Activated naive CD8-positive, alpha-beta T cell (primary cell): ENCODE measurements at regions not wholly inside any gene's neighbourhood (a gene's known extent, or its start where the extent isn't known, plus 50 kb on each side); places are given as distances from the start of the nearest gene placed in this dataset.

ENCODE experiments used
- H3K27ac Mint-ChIP-seq: one replicate; pipeline ENCODE4 v1.8.0; 2021; ENCODE audit warnings: mixed read lengths
- H3K27me3 Mint-ChIP-seq: one replicate; pipeline ENCODE4 v1.8.0; 2021; ENCODE audit warnings: mixed read lengths
- H3K36me3 Mint-ChIP-seq: one replicate; pipeline ENCODE4 v1.8.0; 2021; ENCODE audit warnings: mixed read lengths
- H3K4me1 Mint-ChIP-seq: one replicate; pipeline ENCODE4 v1.8.0; 2021; ENCODE audit warnings: low read depth, mixed read lengths
- H3K4me3 Mint-ChIP-seq: one replicate; pipeline ENCODE4 v1.8.0; 2021; ENCODE audit warnings: mild to moderate bottlenecking, mixed read lengths
- H3K9me3 Mint-ChIP-seq: one replicate; pipeline ENCODE4 v1.8.0; 2021; ENCODE audit warnings: low read depth, mixed read lengths

DNA sequence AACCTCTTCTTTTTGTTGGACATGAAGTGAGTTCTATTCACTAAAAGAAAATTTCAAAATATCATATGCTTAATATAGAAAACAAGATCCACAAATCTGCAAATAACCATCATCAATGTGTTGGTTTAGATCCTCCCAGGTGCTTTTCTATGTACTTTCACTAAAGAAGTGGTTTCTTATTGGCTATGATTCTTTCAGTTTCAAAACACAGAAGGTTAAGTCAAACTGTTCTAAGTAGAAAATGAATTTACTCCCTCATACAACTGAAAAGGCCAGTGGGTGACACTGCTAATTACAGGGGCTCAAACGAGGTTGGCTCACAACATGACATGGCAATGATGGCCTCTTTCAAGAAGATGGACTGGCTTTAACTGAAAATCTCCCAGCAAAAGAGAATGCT, 111.7 kb downstream of the GALR1 start:
- no peaks in the 10 kb centered on the region for H3K36me3 Mint-ChIP-seq
- no peaks in the 10 kb centered on the region for H3K4me1 Mint-ChIP-seq
- H3K9me3 Mint-ChIP-seq, result peaks cover 28% of the 10 kb centered on the region
- no peak overlapping the region for H3K27ac Mint-ChIP-seq
- H3K4me3 Mint-ChIP-seq, result no peak overlapping the region
- peaks cover 45% of the 10 kb centered on the region for H3K27me3 Mint-ChIP-seq

DNA sequence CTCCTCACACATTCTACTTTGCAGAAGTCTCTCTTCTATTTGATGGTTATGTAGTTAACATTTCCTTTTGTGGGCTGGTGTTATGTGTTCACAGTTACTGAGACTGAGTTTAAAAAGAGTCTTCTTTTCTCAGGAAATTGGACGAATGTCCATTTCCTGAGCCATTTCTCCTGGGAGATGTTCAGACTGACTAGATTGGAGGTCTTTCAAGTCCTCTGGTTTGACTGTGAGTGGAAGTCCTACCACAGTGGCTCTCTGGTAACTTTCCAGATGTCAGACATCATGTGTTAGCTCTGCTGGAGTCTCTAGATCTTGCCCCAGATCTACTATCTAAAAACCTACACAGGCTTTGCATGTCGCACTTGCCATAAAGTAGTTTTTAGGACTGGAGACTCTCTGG, 116.0 kb downstream of the GALR1 start:
- Mint-ChIP-seq H3K36me3 (peaks cover 3% of the 10 kb centered on the region), H3K27me3 (peaks cover 22% of the 10 kb centered on the region), H3K4me1 (no peaks in the 10 kb centered on the region), H3K27ac (no peak overlapping the region), H3K9me3 (peaks cover 28% of the 10 kb centered on the region), H3K4me3 (no peak overlapping the region)

DNA sequence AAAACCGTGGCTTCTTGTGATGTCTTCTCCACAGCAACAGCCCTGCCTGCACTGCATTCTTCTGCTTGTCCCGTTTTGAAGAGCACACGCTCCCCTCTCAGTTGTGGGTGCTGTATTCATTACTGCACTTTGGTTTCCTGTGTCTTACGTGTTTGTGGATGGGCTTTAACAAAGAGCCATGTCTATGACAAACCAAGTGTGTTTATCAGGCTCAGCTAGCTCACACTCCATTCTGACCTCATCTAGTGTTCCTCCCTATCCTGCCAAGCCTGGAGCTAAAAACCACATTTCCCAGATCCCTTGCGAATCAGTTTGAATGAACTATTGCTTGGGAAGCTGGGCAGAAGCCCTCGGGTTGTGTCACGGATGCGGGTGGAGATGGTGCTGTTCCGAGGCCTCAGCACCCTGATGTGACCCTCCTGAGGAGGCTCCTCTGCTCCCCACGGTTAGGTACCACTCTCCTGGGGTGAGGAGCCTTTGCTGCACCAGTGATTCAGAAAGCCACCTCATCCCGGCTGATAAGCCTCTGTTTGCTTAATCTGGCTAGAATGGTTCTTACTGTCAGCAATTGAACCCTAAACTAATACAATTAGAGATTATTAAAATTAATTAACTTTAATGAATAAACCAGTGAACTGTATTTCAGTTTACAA, 116.5 kb downstream of the GALR1 start:
- Mint-ChIP-seq H3K9me3 (peaks cover 26% of the 10 kb centered on the region), H3K27me3 (peaks cover 18% of the 10 kb centered on the region), H3K4me3 (no peak overlapping the region), H3K36me3 (peaks cover 3% of the 10 kb centered on the region), H3K4me1 (no peaks in the 10 kb centered on the region), H3K27ac (no peak overlapping the region)

DNA sequence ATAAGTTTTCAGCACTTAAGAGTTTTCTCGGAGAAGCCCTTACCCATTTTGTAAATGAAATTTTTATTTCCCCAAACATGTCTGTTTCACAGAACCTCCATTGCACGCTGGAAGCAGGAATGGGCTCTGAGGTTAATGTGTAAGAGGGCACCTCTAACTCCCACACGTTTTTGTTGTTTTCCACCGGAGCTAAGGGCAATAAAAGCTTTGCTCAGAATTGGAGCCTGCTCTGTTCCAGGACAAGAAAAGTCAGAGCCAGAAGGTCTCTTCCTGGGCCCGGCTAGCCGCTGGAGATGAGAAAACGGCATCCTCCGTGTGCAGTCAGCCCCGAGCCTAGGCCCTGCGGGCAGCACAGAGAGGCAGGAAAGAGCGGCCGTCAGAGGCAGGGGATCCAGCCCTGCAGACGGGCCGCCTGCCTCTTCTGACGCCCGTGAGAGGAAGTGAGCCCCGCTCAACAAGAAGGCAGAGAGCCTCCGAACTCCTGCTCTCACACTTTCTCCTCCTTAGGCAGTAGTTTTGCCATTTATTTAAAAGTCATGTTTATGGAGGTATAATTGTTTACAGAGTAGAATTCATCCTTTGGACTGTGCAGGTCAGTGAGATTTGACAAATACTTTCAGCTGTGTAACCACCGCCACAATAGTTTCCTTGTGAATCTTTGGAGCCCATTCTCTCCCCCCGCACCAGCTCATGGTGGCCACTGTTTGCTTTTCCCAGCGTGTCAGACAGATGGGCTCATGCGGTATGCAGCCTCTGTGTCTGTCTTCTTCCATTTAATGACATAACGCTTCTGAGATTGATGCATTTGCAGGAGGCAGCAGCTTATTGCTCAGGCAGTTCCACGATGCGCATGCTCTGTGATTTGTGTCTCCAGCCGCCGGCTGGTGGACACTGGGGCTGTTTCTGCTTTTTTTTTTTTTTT, 117.3 kb downstream of the GALR1 start:
- Mint-ChIP-seq H3K9me3 (peaks cover 21% of the 10 kb centered on the region), H3K36me3 (peaks cover 3% of the 10 kb centered on the region), H3K27me3 (peaks cover 18% of the 10 kb centered on the region), H3K4me3 (no peak overlapping the region), H3K4me1 (no peaks in the 10 kb centered on the region), H3K27ac (no peak overlapping the region)

DNA sequence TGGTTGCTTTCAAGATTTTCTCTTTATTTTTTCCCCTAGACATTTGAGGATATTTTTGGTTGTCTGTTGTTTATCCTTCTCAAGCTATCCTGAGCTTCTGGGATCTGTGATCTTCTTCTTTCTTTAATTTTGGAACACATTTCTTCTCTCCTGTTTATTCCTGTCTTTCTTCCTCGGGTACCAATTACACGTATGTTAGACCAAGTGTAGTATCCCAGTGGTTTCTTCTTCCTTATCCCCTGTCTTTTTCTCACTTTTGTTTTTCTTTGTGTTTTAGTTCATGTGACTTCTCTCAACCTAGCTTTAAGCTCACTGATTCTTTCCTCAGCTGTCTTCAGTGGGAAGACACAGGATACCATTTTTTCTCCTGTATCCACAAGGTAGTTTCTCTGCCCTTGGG, 120.0 kb downstream of the GALR1 start:
- Mint-ChIP-seq H3K4me1 (no peaks in the 10 kb centered on the region), H3K4me3 (no peak overlapping the region), H3K27ac (no peak overlapping the region), H3K36me3 (peaks cover 3% of the 10 kb centered on the region), H3K27me3 (peaks cover 6% of the 10 kb centered on the region), H3K9me3 (peaks cover 10% of the 10 kb centered on the region)

DNA sequence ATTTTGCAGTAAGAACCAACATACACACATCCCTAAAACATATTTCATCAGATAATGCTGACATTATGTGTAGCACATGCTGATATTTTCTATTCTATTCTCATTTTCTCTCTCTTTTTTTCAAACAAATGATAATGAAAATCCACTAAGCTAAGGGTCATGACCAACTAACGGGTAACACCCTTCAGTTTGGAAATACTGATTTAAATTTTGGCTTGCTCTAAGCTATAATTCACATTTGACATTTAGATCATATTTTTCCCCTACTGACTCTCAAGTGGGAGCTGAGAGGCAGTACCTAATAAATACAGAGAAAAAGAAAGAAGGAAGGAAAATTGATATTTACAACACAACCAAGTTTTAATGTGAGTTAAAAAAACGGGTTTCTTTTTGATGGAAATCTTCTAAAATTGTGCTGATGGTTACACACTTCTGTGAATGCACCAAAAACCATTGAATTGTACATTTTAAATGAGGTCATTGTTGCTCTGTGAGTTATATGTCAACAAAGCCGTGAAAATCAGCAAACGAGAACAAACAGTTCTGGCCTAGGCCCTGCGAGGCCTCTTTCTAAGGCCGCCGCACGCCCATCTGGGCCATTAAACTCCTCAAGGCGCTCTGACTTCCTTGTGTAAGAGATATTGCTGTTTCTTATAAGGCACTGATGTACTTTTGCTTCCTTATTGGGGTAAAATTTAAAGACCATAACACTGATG, 124.2 kb downstream of the GALR1 start:
- H3K27me3 Mint-ChIP-seq, result no peaks in the 10 kb centered on the region
- peaks cover 10% of the 10 kb centered on the region for H3K9me3 Mint-ChIP-seq
- peaks cover 3% of the 10 kb centered on the region for H3K36me3 Mint-ChIP-seq
- H3K4me3 Mint-ChIP-seq, result no peak overlapping the region
- H3K27ac Mint-ChIP-seq, result no peak overlapping the region
- no peaks in the 10 kb centered on the region for H3K4me1 Mint-ChIP-seq

DNA sequence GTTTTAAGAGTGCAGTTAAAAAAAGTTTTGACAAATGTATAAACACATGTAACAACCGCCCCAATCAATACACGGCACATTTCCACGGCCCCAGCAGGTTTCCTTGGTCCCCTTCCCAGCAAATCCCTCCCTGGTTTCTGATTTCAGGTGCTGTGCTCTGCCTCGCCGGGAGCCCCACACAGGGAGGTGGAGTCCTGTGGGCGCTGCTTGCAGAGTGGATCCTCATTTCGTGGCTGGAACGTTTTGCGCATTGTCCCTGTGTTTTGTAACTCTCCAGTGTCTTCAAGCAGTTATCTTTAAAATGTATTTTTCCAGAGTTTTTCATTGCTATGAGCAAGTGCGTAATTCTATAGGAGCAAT, 124.8 kb downstream of the GALR1 start:
- H3K36me3 Mint-ChIP-seq, result peaks cover 3% of the 10 kb centered on the region

DNA sequence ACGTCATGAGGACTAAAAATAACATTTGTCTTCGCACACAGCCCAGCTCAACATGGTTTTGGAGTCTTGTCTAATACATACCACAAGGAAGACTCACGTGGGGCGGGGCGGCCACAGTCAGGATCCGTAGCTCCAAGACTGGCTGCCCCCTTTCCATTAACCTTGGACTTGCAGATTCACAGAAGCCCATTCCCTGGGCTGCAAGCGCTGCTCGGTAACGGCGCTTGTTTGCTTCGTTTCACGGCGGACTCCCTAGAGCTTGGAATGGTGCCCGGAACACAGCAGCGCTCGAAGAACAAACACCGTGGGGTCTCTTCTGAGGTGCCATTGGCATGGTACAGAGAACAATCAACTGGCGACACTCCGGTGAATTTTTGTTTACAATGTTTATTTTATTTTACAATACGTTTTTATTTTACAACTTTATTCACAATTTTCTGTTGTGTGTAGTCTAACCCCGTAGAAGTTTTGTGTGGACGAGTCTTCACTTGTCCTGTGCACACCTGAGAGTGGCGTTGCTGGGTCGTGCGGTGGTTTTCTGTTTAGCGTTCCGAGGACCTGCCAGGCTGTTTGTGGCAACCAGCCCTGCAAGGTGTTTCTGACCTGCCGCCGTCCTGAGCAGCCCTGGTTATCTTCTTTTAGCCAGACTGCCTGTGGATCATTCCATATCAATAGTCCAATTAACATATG, 126.5 kb downstream of the GALR1 start:
- no peaks in the 10 kb centered on the region for H3K4me1 Mint-ChIP-seq
- peaks cover 2% of the 10 kb centered on the region for H3K27me3 Mint-ChIP-seq
- no peak overlapping the region for H3K4me3 Mint-ChIP-seq
- H3K36me3 Mint-ChIP-seq, result no peaks in the 10 kb centered on the region
- no peak overlapping the region for H3K27ac Mint-ChIP-seq
- H3K9me3 Mint-ChIP-seq, result no peaks in the 10 kb centered on the region

More for the DNA sequence above, 124.8 kb downstream of the GALR1 start:
- no peaks in the 10 kb centered on the region for H3K4me1 Mint-ChIP-seq
- H3K27me3 Mint-ChIP-seq, result no peaks in the 10 kb centered on the region
- H3K27ac Mint-ChIP-seq, result no peak overlapping the region
- peaks cover 5% of the 10 kb centered on the region for H3K9me3 Mint-ChIP-seq
- no peak overlapping the region for H3K4me3 Mint-ChIP-seq

DNA sequence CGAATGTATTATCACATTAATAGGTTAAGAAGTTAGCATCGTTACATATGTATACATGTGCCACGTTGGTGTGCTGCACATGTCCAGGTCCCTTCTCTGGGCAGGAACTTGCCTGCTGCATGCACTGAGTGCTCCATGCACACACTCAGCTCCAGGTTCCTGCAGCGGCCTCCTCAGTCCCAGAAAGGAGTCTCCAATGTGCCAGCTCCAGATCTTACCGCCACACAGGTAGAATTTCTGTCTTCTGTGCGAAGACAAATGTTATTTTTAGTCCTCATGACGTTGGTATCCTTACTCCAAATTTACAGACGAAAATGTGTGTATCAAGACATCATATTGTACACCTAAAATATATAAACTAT, 127.1 kb downstream of the GALR1 start:
- Mint-ChIP-seq H3K36me3 (no peaks in the 10 kb centered on the region), H3K27ac (no peak overlapping the region), H3K4me3 (no peak overlapping the region), H3K27me3 (peaks cover 2% of the 10 kb centered on the region), H3K9me3 (no peaks in the 10 kb centered on the region), H3K4me1 (no peaks in the 10 kb centered on the region)

DNA sequence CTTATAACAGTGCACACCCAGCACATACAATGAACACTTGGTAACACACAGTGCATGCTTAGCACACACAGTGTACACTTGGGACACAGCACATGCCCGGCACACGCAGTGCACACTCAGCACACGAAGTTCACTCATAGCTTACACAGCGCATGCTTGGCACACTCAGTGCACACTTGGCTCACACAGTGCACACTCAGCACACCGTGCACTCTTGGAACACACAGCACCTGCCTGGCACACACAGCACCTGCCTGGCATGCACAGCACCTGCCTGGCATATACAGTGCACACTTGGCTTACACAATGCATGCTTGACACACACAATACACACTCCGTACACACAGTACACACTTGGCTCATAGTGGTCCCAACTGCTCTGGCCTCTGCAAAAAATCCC, 128.2 kb downstream of the GALR1 start:
- Mint-ChIP-seq H3K9me3 (no peaks in the 10 kb centered on the region), H3K27me3 (peaks cover 6% of the 10 kb centered on the region), H3K4me1 (no peaks in the 10 kb centered on the region)

DNA sequence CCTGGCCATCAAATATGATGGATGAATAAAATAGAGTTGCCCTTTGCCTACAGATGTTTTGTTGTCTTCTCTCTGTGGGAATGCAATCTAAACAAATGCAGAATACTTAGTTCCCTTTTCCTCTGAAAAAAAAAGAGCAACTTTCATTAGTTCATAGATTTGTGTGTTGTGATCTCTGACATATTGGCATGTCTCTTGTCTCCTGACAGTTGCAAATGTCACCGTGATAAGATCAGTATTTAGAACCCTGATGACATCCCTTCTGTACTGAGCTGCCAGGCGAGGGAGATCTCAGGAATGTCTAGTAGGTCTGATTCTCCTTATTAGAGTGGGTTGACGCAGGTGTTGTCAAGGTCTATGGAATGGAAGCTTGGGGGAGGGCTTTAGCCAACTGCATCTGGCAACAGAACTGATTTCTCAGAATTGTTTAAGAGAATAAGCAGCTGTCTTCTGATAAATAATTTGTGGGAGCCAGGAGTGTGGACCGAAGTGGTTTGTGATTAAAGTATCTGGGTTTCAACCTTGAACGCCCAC, 130.4 kb downstream of the GALR1 start:
- H3K4me1 Mint-ChIP-seq, result no peaks in the 10 kb centered on the region

More for the DNA sequence above, 128.2 kb downstream of the GALR1 start:
- Mint-ChIP-seq H3K27ac (no peak overlapping the region), H3K4me3 (no peak overlapping the region), H3K36me3 (no peaks in the 10 kb centered on the region)

DNA sequence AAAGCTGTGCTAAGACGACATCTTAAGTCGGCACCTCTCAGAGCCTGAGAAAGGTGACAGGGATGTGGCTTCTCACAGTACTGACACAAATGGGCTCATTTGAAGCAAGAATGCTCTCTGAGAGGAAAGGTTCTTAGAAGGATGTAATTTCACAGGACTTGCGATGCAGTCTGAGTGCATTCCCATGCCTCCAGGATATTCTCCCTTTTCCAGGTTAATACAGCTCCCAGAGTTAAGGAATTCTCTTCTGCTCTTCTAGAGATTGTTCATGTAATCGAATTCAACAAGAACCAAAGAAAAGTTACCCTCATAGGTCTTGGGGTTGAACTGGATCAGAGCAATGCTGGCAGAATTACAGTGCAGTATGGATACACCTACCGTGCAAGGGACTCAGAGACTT, 131.0 kb downstream of the GALR1 start:
- Mint-ChIP-seq H3K4me3 (no peak overlapping the region), H3K36me3 (no peaks in the 10 kb centered on the region), H3K27ac (no peak overlapping the region), H3K4me1 (no peaks in the 10 kb centered on the region), H3K27me3 (peaks cover 14% of the 10 kb centered on the region), H3K9me3 (no peaks in the 10 kb centered on the region)

More for the DNA sequence above, 130.4 kb downstream of the GALR1 start:
- peaks cover 14% of the 10 kb centered on the region for H3K27me3 Mint-ChIP-seq
- H3K9me3 Mint-ChIP-seq, result no peaks in the 10 kb centered on the region
- H3K4me3 Mint-ChIP-seq, result no peak overlapping the region
- H3K36me3 Mint-ChIP-seq, result no peaks in the 10 kb centered on the region
- no peak overlapping the region for H3K27ac Mint-ChIP-seq

DNA sequence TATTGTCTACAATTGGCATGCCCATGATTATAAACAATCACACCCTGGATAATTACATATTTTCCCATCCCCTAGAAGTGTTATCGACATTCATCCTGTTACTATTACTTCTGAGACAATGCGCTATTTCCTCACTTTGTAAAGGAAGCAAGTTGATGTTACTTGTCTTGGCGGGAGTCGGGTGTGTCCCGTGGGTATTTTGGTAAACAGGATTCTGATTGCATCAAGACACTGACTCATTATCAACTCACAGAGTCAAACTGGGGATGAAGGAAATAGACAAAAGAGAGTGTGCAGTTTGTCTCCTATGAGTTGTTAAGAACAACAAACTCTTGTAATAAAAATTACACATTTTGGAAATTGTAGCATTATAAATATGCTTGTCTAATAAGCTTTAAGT, 142.7 kb downstream of the GALR1 start:
- Mint-ChIP-seq H3K4me1 (no peaks in the 10 kb centered on the region), H3K4me3 (no peak overlapping the region), H3K9me3 (peaks cover 3% of the 10 kb centered on the region), H3K27ac (no peak overlapping the region), H3K36me3 (no peaks in the 10 kb centered on the region), H3K27me3 (peaks cover 8% of the 10 kb centered on the region)

DNA sequence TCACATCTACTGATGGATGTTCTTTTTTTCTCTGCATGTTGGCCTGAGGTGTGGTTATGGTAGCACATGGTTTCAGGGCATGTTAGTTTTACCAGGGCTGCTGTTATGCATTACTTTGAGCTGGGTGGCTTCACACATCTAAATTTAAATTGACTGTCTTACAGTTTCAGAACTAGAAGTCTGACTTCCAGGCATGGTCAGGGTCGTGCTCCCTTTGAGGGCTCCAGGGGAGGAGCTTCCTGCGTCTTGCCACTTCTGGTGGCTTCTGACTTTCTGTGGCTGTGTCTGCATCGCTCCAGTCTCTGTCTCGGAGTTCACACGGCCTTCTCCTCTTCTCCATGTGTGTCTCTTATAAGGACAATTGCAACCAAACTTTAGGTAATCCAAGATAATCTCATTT, 143.9 kb downstream of the GALR1 start:
- Mint-ChIP-seq H3K27me3 (peaks cover 7% of the 10 kb centered on the region), H3K36me3 (no peaks in the 10 kb centered on the region), H3K9me3 (peaks cover 3% of the 10 kb centered on the region), H3K27ac (no peak overlapping the region), H3K4me1 (no peaks in the 10 kb centered on the region), H3K4me3 (no peak overlapping the region)
